ENCODE measurements at regions not wholly inside any gene's neighbourhood (a gene's known extent, or its start where the extent isn't known, plus 50 kb on each side); places are given as distances from the start of the nearest gene placed in this dataset.

DNA sequence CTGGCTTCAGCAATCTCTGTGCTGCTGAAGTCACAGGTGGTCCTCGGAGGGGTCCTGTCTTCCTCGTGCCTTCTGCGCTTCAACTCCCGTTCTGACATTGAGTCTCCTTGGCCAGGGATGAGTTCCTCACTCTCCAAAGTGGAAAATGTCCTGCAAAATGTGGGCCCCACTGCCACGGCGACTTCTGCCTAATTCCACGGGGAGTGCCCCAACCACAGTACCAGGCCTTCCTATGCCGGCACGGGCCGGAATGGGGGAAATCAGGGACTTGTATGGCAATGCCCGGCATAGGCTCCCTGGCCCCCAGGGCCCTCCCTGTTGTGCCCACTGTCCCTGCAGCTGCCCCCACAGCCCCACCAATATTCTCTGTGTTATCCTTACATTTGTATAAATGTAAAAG is 420.5 kb downstream of the TCERG1L start:
- no peak overlapping the region for H3K18ac ChIP-seq (ENCODE audit: insufficient read length, low read depth, low read length)
- H3K27me3 Mint-ChIP-seq (ENCODE audit: low read depth) = no peaks in the 10 kb centered on the region; the same call in 1 of the 2 replicates
- H3K4me1 ChIP-seq (ENCODE audit: insufficient read depth, low read length) = no peaks in the 10 kb centered on the region
- H2BK12ac ChIP-seq (ENCODE audit: insufficient read length, low read depth, low read length) = no peak overlapping the region
- H3K23me2 ChIP-seq (ENCODE audit: insufficient read length, low read depth, low read length, poor library complexity, severe bottlenecking) = no peaks in the 10 kb centered on the region
- H2BK5ac ChIP-seq (ENCODE audit: insufficient read length, low read length) = no peak overlapping the region
- DNase-seq = no peak
- no peaks in the 10 kb centered on the region for H3K9me3 ChIP-seq (ENCODE audit: control insufficient read depth, low read depth, low read length)
- no peaks in the 10 kb centered on the region for H3K27me3 ChIP-seq (ENCODE audit: insufficient read depth, low read length)
- no peaks in the 10 kb centered on the region for H4K20me1 ChIP-seq (ENCODE audit: control insufficient read depth, insufficient read depth, insufficient read length)
- H3K14ac ChIP-seq (ENCODE audit: insufficient read depth, low read length) = no peak overlapping the region
- no peak overlapping the region for H2BK20ac ChIP-seq (ENCODE audit: low read depth, low read length, poor library complexity, severe bottlenecking)
- no peak overlapping the region for H3K9ac ChIP-seq (ENCODE audit: extremely low read depth, insufficient read length, low read length)
- H4K91ac ChIP-seq (ENCODE audit: insufficient read length, low read depth, low read length) = no peak overlapping the region
- no peak overlapping the region for H2AFZ ChIP-seq (ENCODE audit: low read length)
- TF ChIP-seq, protein P1, sequence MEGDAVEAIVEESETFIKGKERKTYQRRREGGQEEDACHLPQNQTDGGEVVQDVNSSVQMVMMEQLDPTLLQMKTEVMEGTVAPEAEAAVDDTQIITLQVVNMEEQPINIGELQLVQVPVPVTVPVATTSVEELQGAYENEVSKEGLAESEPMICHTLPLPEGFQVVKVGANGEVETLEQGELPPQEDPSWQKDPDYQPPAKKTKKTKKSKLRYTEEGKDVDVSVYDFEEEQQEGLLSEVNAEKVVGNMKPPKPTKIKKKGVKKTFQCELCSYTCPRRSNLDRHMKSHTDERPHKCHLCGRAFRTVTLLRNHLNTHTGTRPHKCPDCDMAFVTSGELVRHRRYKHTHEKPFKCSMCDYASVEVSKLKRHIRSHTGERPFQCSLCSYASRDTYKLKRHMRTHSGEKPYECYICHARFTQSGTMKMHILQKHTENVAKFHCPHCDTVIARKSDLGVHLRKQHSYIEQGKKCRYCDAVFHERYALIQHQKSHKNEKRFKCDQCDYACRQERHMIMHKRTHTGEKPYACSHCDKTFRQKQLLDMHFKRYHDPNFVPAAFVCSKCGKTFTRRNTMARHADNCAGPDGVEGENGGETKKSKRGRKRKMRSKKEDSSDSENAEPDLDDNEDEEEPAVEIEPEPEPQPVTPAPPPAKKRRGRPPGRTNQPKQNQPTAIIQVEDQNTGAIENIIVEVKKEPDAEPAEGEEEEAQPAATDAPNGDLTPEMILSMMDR (conservative IDR thresholded peaks at IDR 0.05) = no peak
- H2BK120ac ChIP-seq (ENCODE audit: low read depth, low read length, poor library complexity, severe bottlenecking) = no peak overlapping the region
- H3K4me3 Mint-ChIP-seq = no peak overlapping the region
- WGBS (ENCODE audit: extremely low coverage, insufficient read length, low lambda C conversion rate) = no CpG with 5 or more reads among the region's 11 CpGs
- H3K36me3 Mint-ChIP-seq (ENCODE audit: insufficient read depth in 1 of 3, low read depth in 3 of 3) = no peaks in the 10 kb centered on the region
- H2AK5ac ChIP-seq (ENCODE audit: insufficient read length, low read length) = no peak overlapping the region
- H3K9me3 Mint-ChIP-seq = no peaks in the 10 kb centered on the region; a peak in 1 of 5 replicates
- no peak overlapping the region for H4K5ac ChIP-seq (ENCODE audit: insufficient read length, low read depth, low read length)
- H2BK15ac ChIP-seq (ENCODE audit: low read depth, low read length) = no peak overlapping the region
- H3K4ac ChIP-seq (ENCODE audit: low read depth, low read length) = no peak overlapping the region
- peaks cover 2 to 14% of the 10 kb centered on the region in 2 experiments for H3K4me1 Mint-ChIP-seq
- H3K4me2 ChIP-seq (ENCODE audit: insufficient read depth, insufficient read length, low read length) = no peak overlapping the region
- H3K79me2 ChIP-seq (ENCODE audit: insufficient read depth, low read length) = no peaks in the 10 kb centered on the region
- no peak overlapping the region for H3K27ac Mint-ChIP-seq
- H3T11ph ChIP-seq (ENCODE audit: low read length) = no peak overlapping the region
- no peaks in the 10 kb centered on the region for H3K79me1 ChIP-seq (ENCODE audit: insufficient read depth, low read depth, low read length, poor library complexity, severe bottlenecking)
- no peak overlapping the region for H3K56ac ChIP-seq (ENCODE audit: insufficient read length, low read depth, low read length)
- H3K23ac ChIP-seq (ENCODE audit: insufficient read length, low read depth, low read length) = no peak overlapping the region
- H3K27ac ChIP-seq (ENCODE audit: insufficient read length, low read depth, low read length) = no peak overlapping the region
- H4K8ac ChIP-seq (replicated peaks; ENCODE audit: insufficient read length, low read depth, low read length) = no peak overlapping the region

Measured in H9 (cell line).